BE2C (cell line): ENCODE measurements at regions not wholly inside any gene's neighbourhood (a gene's known extent, or its start where the extent isn't known, plus 50 kb on each side); places are given as distances from the start of the nearest gene placed in this dataset.
A peak's percentile ranks its signal among the peaks of the same experiment; 100 is the strongest.
"Not testable (repeated sequence)": the region's sequence is repeated elsewhere in the genome, so short reads cannot be mapped to it uniquely, and the experiment has no call there.

Experiments used
- DNase-seq: peaks from one replicate; pipeline ENCODE4 v3.0.0-alpha.2; 2020
- H3K27me3 ChIP-seq: fragments of 250-450 bp; sonication (Bioruptor Pico); 2 replicates; pipeline ENCODE4 v1.5.1; 2020; ENCODE audit warnings: mild to moderate bottlenecking
- H3K36me3 ChIP-seq: fragments of 250-450 bp; sonication (Bioruptor Pico); 2 replicates; pipeline ENCODE4 v1.5.1; 2020; ENCODE audit warnings: mild to moderate bottlenecking
- H3K4me1 ChIP-seq: fragments of 250-450 bp; sonication (Bioruptor Pico); 2 replicates; pipeline ENCODE4 v1.5.1; 2020
- H3K4me3 ChIP-seq: 2 replicates; pipeline ENCODE4 v1.5.1; 2011; ENCODE audit warnings: low read depth, low read length
- H3K9me3 ChIP-seq: fragments of 250-450 bp; sonication (Bioruptor Pico); 2 replicates; pipeline ENCODE4 v1.5.1; 2020
- CTCF ChIP-seq: IDR thresholded peaks from 2 replicates; pipeline ENCODE4 v1.5.1; 2012; ENCODE audit warnings: mild to moderate bottlenecking, low read depth, low read length

- DNase-seq = no peak
- TF ChIP-seq CTCF = peak; percentile 40; the same call in 1 of the 2 replicates
These were observed 1651.9 kb downstream of the C4orf33 start for GRCh38 chr4:130747842-130748241.

GRCh38 chr4:130753926-130754325 lies 1658.0 kb downstream of the C4orf33 start:
- no peak for TF ChIP-seq CTCF
- no peak overlapping the region for H3K4me3 ChIP-seq
- H3K9me3 ChIP-seq = no peaks in the 10 kb centered on the region
- no peaks in the 10 kb centered on the region for H3K36me3 ChIP-seq
- no peaks in the 10 kb centered on the region for H3K4me1 ChIP-seq
- H3K27me3 ChIP-seq = no peaks in the 10 kb centered on the region
- no peak for DNase-seq

More at GRCh38 chr4:130747842-130748241, 1651.9 kb downstream of the C4orf33 start:
- H3K27me3 ChIP-seq = no peaks in the 10 kb centered on the region
- no peaks in the 10 kb centered on the region for H3K36me3 ChIP-seq
- H3K4me3 ChIP-seq = no peak overlapping the region
- no peaks in the 10 kb centered on the region for H3K9me3 ChIP-seq
- peaks cover 5% of the 10 kb centered on the region; the same call in 1 of the 2 replicates for H3K4me1 ChIP-seq

DNA sequence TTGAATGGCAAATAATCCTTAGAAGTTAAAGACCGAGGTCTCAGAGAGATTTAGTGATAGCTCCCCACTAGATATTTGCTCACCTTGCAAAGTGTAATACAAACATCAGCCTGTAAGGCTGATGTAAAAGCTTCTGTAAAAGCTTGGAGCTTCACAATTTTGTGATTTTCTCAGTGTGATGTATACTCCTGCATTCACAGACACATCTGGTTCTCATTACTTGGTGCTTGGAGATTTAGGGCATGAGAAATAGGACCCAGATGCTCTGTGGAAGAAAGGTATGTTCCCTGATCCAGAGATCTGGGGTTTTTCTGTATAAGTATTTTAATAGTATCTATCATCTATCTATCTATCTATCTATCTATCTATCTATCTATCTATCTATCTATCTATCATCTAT lies 1664.3 kb downstream of the C4orf33 start:
- Histone ChIP-seq H3K27me3 (no peaks in the 10 kb centered on the region), H3K4me1 (peaks cover 2% of the 10 kb centered on the region; the same call in 1 of the 2 replicates), H3K4me3 (no peak overlapping the region), H3K36me3 (no peaks in the 10 kb centered on the region), H3K9me3 (no peaks in the 10 kb centered on the region)
- no peak for TF ChIP-seq CTCF
- DNase-seq = no peak

DNA sequence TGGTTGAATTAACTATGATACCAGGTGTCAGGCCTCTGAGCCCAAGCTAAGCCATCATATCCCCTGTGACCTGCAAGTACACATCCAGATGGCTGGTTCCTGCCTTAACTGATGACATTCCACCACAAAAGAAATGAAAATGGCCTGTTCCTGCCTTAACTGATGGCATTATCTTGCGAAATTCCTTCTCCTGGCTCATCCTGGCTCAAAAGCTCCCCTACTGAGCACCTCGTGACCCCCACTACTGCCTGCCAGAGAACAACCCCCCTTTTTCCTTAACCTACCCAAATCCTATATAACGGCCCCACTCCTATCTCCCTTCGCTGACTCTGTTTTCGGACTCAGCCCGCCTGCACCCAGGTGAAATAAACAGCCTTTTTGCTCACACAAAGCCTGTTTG lies 1671.4 kb downstream of the C4orf33 start:
- not testable (repeated sequence) for DNase-seq, H3K4me1 ChIP-seq, H3K27me3 ChIP-seq, H3K4me3 ChIP-seq, H3K9me3 ChIP-seq, H3K36me3 ChIP-seq

DNA sequence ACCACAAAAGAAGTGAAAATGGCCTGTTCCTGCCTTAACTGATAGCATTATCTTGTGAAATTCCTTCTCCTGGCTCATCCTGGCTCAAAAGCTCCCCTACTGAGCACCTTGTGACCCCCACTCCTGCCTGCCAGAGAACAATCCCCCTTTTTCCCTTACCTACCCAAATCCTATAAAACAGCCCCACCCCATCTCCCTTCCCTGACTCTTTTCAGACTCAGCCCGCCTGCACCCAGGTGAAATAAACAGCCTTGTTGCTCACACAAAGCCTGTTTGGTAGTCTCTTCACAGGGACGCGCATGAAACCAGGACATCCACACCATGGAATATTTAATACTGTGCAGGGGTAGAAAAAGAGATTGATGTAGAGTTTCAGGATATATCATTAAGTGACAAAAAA lies 1677.0 kb downstream of the C4orf33 start:
- not testable (repeated sequence) for H3K4me3 ChIP-seq, H3K4me1 ChIP-seq, H3K9me3 ChIP-seq, DNase-seq, H3K27me3 ChIP-seq, H3K36me3 ChIP-seq

DNA sequence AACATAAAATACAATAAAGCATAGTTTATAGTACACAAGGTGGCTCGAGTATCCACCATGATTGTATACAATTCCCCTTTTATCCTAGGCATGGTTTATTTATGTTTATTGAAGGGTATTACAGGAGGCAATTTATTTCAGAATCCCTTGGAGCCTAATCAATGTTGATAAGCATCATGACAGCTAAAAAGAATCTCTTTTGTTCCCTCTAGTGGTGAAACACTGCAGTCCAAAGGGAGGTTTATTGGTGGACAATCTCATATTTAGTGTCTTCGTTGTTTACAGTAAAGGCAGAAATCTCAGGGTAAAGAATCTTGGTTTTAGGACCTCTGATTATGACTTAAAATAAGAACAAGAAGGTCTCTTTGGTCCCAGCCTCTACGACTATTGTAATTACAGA lies 1712.5 kb downstream of the C4orf33 start:
- TF ChIP-seq CTCF = peak; percentile 82
- Histone ChIP-seq H3K9me3 (no peaks in the 10 kb centered on the region), H3K36me3 (no peaks in the 10 kb centered on the region), H3K4me3 (no peak overlapping the region), H3K27me3 (no peaks in the 10 kb centered on the region), H3K4me1 (no peaks in the 10 kb centered on the region)
- DNase-seq = no peak

DNA sequence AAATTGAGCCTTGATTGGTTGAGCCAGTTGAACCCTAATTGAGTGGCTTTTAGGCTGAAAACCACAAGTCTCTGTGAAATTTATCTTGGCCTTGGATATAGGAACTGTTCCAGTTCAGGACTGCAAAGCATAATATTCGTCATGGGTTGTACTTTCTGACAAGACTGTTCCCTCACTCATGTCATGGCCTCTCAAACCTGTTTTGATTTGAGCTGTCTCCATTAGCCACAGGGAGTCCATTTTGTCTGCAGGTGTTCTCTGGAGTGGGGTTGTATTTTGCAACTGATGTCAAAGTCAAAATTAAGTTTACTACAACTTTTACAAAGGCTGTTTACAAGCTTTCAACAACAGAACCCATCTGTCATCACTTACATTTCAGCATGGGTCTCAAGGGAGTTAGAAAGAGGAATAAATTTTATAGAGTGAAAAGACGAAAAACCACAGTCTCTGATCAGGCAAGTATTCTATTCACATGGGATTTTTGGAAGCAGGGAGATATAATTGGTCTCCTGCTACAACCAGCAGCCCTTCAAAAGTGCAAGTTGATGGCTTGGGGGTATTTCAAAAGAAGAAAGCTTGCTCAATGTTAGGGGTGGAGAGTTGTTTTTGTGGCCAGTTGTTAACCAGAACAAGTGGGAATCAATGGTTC lies 1716.3 kb downstream of the C4orf33 start:
- Histone ChIP-seq H3K36me3 (no peaks in the 10 kb centered on the region), H3K4me3 (no peak overlapping the region), H3K27me3 (no peaks in the 10 kb centered on the region), H3K4me1 (no peaks in the 10 kb centered on the region), H3K9me3 (no peaks in the 10 kb centered on the region)
- no peak for DNase-seq
- no peak for TF ChIP-seq CTCF
